HEK293 (cell line): ENCODE measurements at regions not wholly inside any gene's neighbourhood (a gene's known extent, or its start where the extent isn't known, plus 50 kb on each side); places are given as distances from the start of the nearest gene placed in this dataset.

Experiments used
- CTCF ChIA-PET: fragments of 350-600 bp; formaldehyde crosslinking; extraction: SDS; loops from one replicate; lab custom pipeline; 2021; ENCODE audit warnings: antibody characterized with exemption; lab: Yijun Ruan, JAX
- POLR2A ChIA-PET: fragments of 300-600 bp; formaldehyde crosslinking; extraction: SDS; loops from one replicate; lab custom pipeline; 2020; ENCODE audit warnings: antibody characterized with exemption, inconsistent platforms; lab: Yijun Ruan, JAX
- H3K27ac ChIP-seq: fragments of 200-500 bp; sonication (Bioruptor generic); 2 replicates; pipeline ENCODE4 v1.5.1; 2014; ENCODE audit warnings: low read depth, low read length, control low read depth, inconsistent platforms; ENCODE audit errors: extremely low read depth
- H3K36me3 ChIP-seq, 2 experiments: fragments of 200-500 bp in 1 of 2; sonication (Bioruptor generic) in 1 of 2; 1 replicate in 1 of 2; 2 replicates in 1 of 2; pipeline ENCODE4 v1.5.1; 2014 to 2017; ENCODE audit warnings: inconsistent platforms in 2 of 2, low read length in 2 of 2; ENCODE audit not compliant: control insufficient read depth in 2 of 2, insufficient read depth in 1 of 2
- H3K4me1 ChIP-seq: fragments of 200-500 bp; sonication (Bioruptor generic); 2 replicates; pipeline ENCODE4 v1.5.1; 2014; ENCODE audit warnings: mild to moderate bottlenecking, low read length, inconsistent platforms; ENCODE audit not compliant: control insufficient read depth, insufficient read depth
- H3K4me3 ChIP-seq: 2 replicates; pipeline ENCODE4 v1.5.1; 2011; ENCODE audit warnings: low read depth, mild to moderate bottlenecking, control low read depth, low read length, moderate library complexity
- H3K9me3 ChIP-seq: fragments of 200-500 bp; sonication (Bioruptor generic); 2 replicates; pipeline ENCODE4 v1.5.1; 2014; ENCODE audit warnings: low read depth, low read length, inconsistent platforms; ENCODE audit not compliant: control insufficient read depth, insufficient read depth
- FEZF1 ChIP-seq: fragments of 450-650 bp; formaldehyde crosslinking; IDR thresholded peaks from 2 replicates; pipeline ENCODE4 v1.5.1; 2016; ENCODE audit warnings: missing biosample characterization, missing genetic modification characterization
- GLI4 ChIP-seq: fragments of 450-650 bp; formaldehyde crosslinking; IDR thresholded peaks from 2 replicates; pipeline ENCODE4 v1.5.1; 2016; ENCODE audit warnings: missing biosample characterization, missing genetic modification characterization
- MYNN ChIP-seq: fragments of 450-650 bp; formaldehyde crosslinking; IDR thresholded peaks from 2 replicates; pipeline ENCODE4 v1.5.1; 2016; ENCODE audit warnings: missing biosample characterization, missing genetic modification characterization, borderline replicate concordance
- SP7 ChIP-seq: fragments of 450-650 bp; formaldehyde crosslinking; IDR thresholded peaks from 2 replicates; pipeline ENCODE4 v1.5.1; 2016; ENCODE audit warnings: missing biosample characterization, missing genetic modification characterization
- ZFHX2 ChIP-seq: fragments of 450-650 bp; formaldehyde crosslinking; conservative IDR thresholded peaks from 2 replicates; pipeline ENCODE4 v1.5.1; 2016; ENCODE audit warnings: missing biosample characterization, missing genetic modification characterization
- ZNF146 ChIP-seq: fragments of 450-650 bp; formaldehyde crosslinking; IDR thresholded peaks from 2 replicates; pipeline ENCODE4 v1.5.1; 2016; ENCODE audit warnings: missing biosample characterization, missing genetic modification characterization
- ZNF174 ChIP-seq: fragments of 450-650 bp; formaldehyde crosslinking; IDR thresholded peaks from 2 replicates; pipeline ENCODE4 v1.5.0; 2017; ENCODE audit warnings: missing biosample characterization, mild to moderate bottlenecking, missing genetic modification characterization
- ZNF302 ChIP-seq: fragments of 450-650 bp; formaldehyde crosslinking; IDR thresholded peaks from 2 replicates; pipeline ENCODE4 v1.5.1; 2016; ENCODE audit warnings: missing biosample characterization, missing genetic modification characterization, low read depth
- ZNF350 ChIP-seq: fragments of 450-650 bp; formaldehyde crosslinking; IDR thresholded peaks from 2 replicates; pipeline ENCODE4 v1.5.0; 2017; ENCODE audit warnings: missing biosample characterization, mild to moderate bottlenecking, missing genetic modification characterization
- ZNF37A ChIP-seq: fragments of 450-650 bp; IDR thresholded peaks from 2 replicates; pipeline ENCODE4 v1.5.1; 2018; ENCODE audit warnings: missing biosample characterization, missing genetic modification characterization
- ZNF394 ChIP-seq: fragments of 450-650 bp; formaldehyde crosslinking; IDR thresholded peaks from 2 replicates; pipeline ENCODE4 v1.5.1; 2016; ENCODE audit warnings: missing biosample characterization, missing genetic modification characterization, mild to moderate bottlenecking, moderate library complexity, borderline replicate concordance
- ZNF416 ChIP-seq: fragments of 450-650 bp; formaldehyde crosslinking; IDR thresholded peaks from 2 replicates; pipeline ENCODE4 v1.5.1; 2016; ENCODE audit warnings: missing biosample characterization, missing genetic modification characterization
- ZNF433 ChIP-seq: fragments of 450-650 bp; formaldehyde crosslinking; IDR thresholded peaks from 2 replicates; pipeline ENCODE4 v1.5.1; 2016; ENCODE audit warnings: missing biosample characterization, missing genetic modification characterization, low read depth
- ZNF473 ChIP-seq: fragments of 450-650 bp; formaldehyde crosslinking; IDR thresholded peaks from 2 replicates; pipeline ENCODE4 v1.5.1; 2017; ENCODE audit warnings: missing biosample characterization, missing genetic modification characterization
- ZNF514 ChIP-seq: fragments of 450-650 bp; formaldehyde crosslinking; IDR thresholded peaks from 2 replicates; pipeline ENCODE4 v1.5.1; 2016; ENCODE audit warnings: missing biosample characterization, missing genetic modification characterization
- ZNF530 ChIP-seq: fragments of 450-650 bp; formaldehyde crosslinking; IDR thresholded peaks from 2 replicates; pipeline ENCODE4 v1.5.1; 2016; ENCODE audit warnings: low read depth, missing biosample characterization, missing genetic modification characterization
- ZNF555 ChIP-seq: fragments of 450-650 bp; formaldehyde crosslinking; conservative IDR thresholded peaks from 2 replicates; pipeline ENCODE4 v1.5.1; 2017; ENCODE audit warnings: missing biosample characterization, mild to moderate bottlenecking, missing genetic modification characterization, inconsistent platforms
- TF ChIP-seq, protein P1 (sequence below): fragments of 450-650 bp; IDR thresholded peaks from 2 replicates; pipeline ENCODE4 v1.5.1; 2018; ENCODE audit warnings: missing biosample characterization, missing genetic modification characterization
- TF ChIP-seq, protein P2 (sequence below): fragments of 450-650 bp; formaldehyde crosslinking; IDR thresholded peaks from 2 replicates; pipeline ENCODE4 v1.5.1; 2016; ENCODE audit warnings: missing biosample characterization, missing genetic modification characterization
- TF ChIP-seq, protein P3 (sequence below): fragments of 450-650 bp; formaldehyde crosslinking; IDR thresholded peaks from 2 replicates; pipeline ENCODE4 v1.5.1; 2016; ENCODE audit warnings: missing biosample characterization, missing genetic modification characterization
- TF ChIP-seq, protein P4 (sequence below): fragments of 450-650 bp; formaldehyde crosslinking; IDR thresholded peaks from 2 replicates; pipeline ENCODE4 v1.5.1; 2016; ENCODE audit warnings: missing biosample characterization, missing genetic modification characterization, low read depth
- TF ChIP-seq, protein P5 (sequence below): fragments of 450-650 bp; formaldehyde crosslinking; IDR thresholded peaks from 2 replicates; pipeline ENCODE4 v1.5.1; 2016; ENCODE audit warnings: missing biosample characterization, missing genetic modification characterization

DNA sequence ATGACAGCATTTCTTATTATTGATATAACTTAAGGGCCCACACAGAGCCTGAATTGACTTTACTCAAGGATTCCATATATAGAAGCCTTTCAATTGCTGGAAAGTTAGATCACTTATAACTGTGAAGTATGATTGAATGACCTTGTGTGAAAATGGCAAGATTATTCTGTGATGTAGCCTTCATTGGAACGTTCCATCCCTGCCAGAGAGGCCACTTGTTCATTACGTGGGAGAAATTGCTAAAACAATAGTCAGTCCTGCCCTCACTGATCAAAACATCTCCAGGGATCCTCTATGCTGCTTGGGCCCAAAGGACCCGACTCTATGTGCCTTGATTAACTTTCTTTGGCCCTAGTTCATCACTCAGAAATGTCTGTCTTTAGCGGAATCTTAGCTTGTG lies 159.5 kb upstream of the BLID start:
- Histone ChIP-seq H3K4me3 (no peak overlapping the region), H3K4me1 (no peaks in the 10 kb centered on the region), H3K27ac (no peak overlapping the region), H3K9me3 (no peaks in the 10 kb centered on the region), H3K36me3 (no peaks in the 10 kb centered on the region)
- TF ChIP-seq ZNF174 (tag by site-specific recombination) = no peak
- TF ChIP-seq SP7 = no peak
- TF ChIP-seq, protein P1, sequence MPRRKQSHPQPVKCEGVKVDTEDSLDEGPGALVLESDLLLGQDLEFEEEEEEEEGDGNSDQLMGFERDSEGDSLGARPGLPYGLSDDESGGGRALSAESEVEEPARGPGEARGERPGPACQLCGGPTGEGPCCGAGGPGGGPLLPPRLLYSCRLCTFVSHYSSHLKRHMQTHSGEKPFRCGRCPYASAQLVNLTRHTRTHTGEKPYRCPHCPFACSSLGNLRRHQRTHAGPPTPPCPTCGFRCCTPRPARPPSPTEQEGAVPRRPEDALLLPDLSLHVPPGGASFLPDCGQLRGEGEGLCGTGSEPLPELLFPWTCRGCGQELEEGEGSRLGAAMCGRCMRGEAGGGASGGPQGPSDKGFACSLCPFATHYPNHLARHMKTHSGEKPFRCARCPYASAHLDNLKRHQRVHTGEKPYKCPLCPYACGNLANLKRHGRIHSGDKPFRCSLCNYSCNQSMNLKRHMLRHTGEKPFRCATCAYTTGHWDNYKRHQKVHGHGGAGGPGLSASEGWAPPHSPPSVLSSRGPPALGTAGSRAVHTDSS (tag by site-specific recombination) = no peak
- TF ChIP-seq ZNF394 (tag by site-specific recombination) = no peak
- TF ChIP-seq ZNF302 (tag by site-specific recombination) = no peak
- no peak for TF ChIP-seq FEZF1
- no peak for TF ChIP-seq ZNF433 (tag by site-specific recombination)
- no peak for TF ChIP-seq ZNF146 (tag by site-specific recombination)
- no peak for TF ChIP-seq ZNF514 (tag by site-specific recombination)
- no peak for TF ChIP-seq ZNF416 (tag by site-specific recombination)
- no peak for TF ChIP-seq ZFHX2 (tag by site-specific recombination)
- TF ChIP-seq, protein P2, sequence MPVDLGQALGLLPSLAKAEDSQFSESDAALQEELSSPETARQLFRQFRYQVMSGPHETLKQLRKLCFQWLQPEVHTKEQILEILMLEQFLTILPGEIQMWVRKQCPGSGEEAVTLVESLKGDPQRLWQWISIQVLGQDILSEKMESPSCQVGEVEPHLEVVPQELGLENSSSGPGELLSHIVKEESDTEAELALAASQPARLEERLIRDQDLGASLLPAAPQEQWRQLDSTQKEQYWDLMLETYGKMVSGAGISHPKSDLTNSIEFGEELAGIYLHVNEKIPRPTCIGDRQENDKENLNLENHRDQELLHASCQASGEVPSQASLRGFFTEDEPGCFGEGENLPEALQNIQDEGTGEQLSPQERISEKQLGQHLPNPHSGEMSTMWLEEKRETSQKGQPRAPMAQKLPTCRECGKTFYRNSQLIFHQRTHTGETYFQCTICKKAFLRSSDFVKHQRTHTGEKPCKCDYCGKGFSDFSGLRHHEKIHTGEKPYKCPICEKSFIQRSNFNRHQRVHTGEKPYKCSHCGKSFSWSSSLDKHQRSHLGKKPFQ (tag by site-specific recombination) = no peak
- TF ChIP-seq, protein P3, sequence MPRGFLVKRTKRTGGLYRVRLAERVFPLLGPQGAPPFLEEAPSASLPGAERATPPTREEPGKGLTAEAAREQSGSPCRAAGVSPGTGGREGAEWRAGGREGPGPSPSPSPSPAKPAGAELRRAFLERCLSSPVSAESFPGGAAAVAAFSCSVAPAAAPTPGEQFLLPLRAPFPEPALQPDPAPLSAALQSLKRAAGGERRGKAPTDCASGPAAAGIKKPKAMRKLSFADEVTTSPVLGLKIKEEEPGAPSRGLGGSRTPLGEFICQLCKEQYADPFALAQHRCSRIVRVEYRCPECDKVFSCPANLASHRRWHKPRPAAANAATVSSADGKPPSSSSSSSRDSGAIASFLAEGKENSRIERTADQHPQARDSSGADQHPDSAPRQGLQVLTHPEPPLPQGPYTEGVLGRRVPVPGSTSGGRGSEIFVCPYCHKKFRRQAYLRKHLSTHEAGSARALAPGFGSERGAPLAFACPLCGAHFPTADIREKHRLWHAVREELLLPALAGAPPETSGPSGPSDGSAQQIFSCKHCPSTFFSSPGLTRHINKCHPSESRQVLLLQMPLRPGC (tag by site-specific recombination) = no peak
- no peak for TF ChIP-seq ZNF530 (tag by site-specific recombination)
- TF ChIP-seq MYNN = no peak
- TF ChIP-seq, protein P4, sequence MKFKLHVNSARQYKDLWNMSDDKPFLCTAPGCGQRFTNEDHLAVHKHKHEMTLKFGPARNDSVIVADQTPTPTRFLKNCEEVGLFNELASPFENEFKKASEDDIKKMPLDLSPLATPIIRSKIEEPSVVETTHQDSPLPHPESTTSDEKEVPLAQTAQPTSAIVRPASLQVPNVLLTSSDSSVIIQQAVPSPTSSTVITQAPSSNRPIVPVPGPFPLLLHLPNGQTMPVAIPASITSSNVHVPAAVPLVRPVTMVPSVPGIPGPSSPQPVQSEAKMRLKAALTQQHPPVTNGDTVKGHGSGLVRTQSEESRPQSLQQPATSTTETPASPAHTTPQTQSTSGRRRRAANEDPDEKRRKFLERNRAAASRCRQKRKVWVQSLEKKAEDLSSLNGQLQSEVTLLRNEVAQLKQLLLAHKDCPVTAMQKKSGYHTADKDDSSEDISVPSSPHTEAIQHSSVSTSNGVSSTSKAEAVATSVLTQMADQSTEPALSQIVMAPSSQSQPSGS = no peak
- ChIA-PET POLR2A (no interaction called here), CTCF (interaction anchor here (0.6 to 1.0 kb wide), 3 partner anchors 11 to 620 kb away, joined by 3 to 4 read pairs (median 3); no protein-coding TSS in a partner anchor)

DNA sequence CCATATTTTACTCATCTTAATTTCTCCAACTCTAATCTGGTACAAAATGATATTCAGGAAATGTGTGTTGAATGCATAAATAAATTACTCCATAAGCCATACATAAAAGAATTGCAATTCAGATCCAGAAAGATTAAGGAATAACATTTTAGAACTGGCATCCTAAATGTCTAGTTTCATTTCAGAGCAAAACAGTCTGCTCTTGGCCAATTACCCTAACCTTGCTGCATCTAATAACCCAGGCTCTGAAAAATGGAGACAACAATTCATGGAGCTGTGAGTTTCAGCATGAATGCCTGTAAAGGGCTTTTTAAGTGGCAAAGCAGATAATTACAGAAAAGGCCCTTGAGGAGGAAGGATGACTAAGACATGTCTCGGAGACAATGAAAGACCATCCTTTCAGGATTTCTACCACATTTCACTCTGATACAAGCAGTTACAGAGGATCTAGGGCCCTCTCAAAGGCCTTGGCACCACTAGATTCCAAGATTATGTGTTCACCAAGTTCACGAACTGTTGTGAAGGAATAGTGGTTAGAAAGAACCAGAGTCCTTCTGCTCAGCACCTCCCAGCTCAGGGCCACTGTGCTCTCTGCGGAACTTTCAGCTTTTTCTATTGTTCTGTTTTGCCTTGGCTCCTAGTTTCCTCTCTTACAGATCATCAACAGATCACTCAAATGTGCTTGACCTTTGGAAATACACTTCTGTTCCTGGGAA lies 157.6 kb upstream of the BLID start:
- Histone ChIP-seq H3K9me3 (no peaks in the 10 kb centered on the region), H3K4me3 (no peak overlapping the region), H3K27ac (no peak overlapping the region), H3K4me1 (no peaks in the 10 kb centered on the region), H3K36me3 (no peaks in the 10 kb centered on the region)
- CTCF ChIA-PET = no interaction called here
- POLR2A ChIA-PET = no interaction called here
- TF ChIP-seq, protein P5, sequence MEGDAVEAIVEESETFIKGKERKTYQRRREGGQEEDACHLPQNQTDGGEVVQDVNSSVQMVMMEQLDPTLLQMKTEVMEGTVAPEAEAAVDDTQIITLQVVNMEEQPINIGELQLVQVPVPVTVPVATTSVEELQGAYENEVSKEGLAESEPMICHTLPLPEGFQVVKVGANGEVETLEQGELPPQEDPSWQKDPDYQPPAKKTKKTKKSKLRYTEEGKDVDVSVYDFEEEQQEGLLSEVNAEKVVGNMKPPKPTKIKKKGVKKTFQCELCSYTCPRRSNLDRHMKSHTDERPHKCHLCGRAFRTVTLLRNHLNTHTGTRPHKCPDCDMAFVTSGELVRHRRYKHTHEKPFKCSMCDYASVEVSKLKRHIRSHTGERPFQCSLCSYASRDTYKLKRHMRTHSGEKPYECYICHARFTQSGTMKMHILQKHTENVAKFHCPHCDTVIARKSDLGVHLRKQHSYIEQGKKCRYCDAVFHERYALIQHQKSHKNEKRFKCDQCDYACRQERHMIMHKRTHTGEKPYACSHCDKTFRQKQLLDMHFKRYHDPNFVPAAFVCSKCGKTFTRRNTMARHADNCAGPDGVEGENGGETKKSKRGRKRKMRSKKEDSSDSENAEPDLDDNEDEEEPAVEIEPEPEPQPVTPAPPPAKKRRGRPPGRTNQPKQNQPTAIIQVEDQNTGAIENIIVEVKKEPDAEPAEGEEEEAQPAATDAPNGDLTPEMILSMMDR = no peak
- TF ChIP-seq ZNF473 (tag by site-specific recombination) = no peak
- TF ChIP-seq ZNF37A (tag by site-specific recombination) = no peak
- no peak for TF ChIP-seq ZNF350
- no peak for TF ChIP-seq GLI4 (tag by site-specific recombination)
- no peak for TF ChIP-seq ZNF555 (tag by site-specific recombination)
